HepG2 (cell line): ENCODE measurements at regions not wholly inside any gene's neighbourhood (a gene's known extent, or its start where the extent isn't known, plus 50 kb on each side); places are given as distances from the start of the nearest gene placed in this dataset.
A peak's percentile ranks its signal among the peaks of the same experiment; 100 is the strongest.

Source experiments
- ATRX ChIP-seq: sonication (generic); formaldehyde crosslinking; IDR thresholded peaks from 2 replicates; pipeline ENCODE4 v1.4.0; 2020; ENCODE audit warnings: missing genetic modification reagents, borderline replicate concordance
- CREM ChIP-seq, 2 experiments: sonication (generic) in 1 of 2; formaldehyde crosslinking in 1 of 2; IDR thresholded peaks; 2 replicates each; pipeline versions ENCODE4 v1.4.0 to v1.6.1; 2016 to 2020; ENCODE audit warnings: antibody characterized with exemption in 1 of 2, mild to moderate bottlenecking in 1 of 2, missing genetic modification reagents in 1 of 2
- HMG20B ChIP-seq: conservative IDR thresholded peaks from 2 replicates; pipeline ENCODE4 v1.6.1; 2016; ENCODE audit warnings: missing genetic modification reagents, missing compliant biosample characterization
- MED13 ChIP-seq: sonication (generic); formaldehyde crosslinking; IDR thresholded peaks from 2 replicates; pipeline ENCODE4 v1.5.0; 2020; ENCODE audit warnings: missing genetic modification reagents
- NFYB ChIP-seq: sonication (generic); formaldehyde crosslinking; IDR thresholded peaks from 2 replicates; pipeline ENCODE4 v1.4.0; 2020; ENCODE audit warnings: missing genetic modification reagents
- POLR2G ChIP-seq: fragments of 200-400 bp; formaldehyde crosslinking; IDR thresholded peaks from 2 replicates; pipeline ENCODE4 v1.6.1; 2018; ENCODE audit warnings: mild to moderate bottlenecking, low read depth, low read length, moderate library complexity
- ZNF143 ChIP-seq: sonication (generic); formaldehyde crosslinking; IDR thresholded peaks from 2 replicates; pipeline ENCODE4 v1.4.0; 2020; ENCODE audit warnings: missing genetic modification reagents
- ZNF335 ChIP-seq: sonication (generic); formaldehyde crosslinking; IDR thresholded peaks from 2 replicates; pipeline ENCODE4 v1.4.0; 2020; ENCODE audit warnings: missing genetic modification reagents
- ZNF44 ChIP-seq: sonication (generic); formaldehyde crosslinking; IDR thresholded peaks from 2 replicates; pipeline ENCODE4 v1.5.1; 2020; ENCODE audit warnings: mild to moderate bottlenecking, missing genetic modification reagents
- TF ChIP-seq, protein P1 (sequence below), 2 experiments: sonication (generic) in 1 of 2; formaldehyde crosslinking in 1 of 2; IDR thresholded peaks; 2 replicates each; pipeline versions ENCODE4 v1.6.1 to v1.9.0; 2014 to 2022; ENCODE audit warnings: antibody characterized with exemption in 1 of 2, borderline replicate concordance in 1 of 2, inconsistent platforms in 1 of 2, low read depth in 1 of 2, missing genetic modification reagents in 1 of 2
- TF ChIP-seq, protein P2 (sequence below): sonication (generic); formaldehyde crosslinking; IDR thresholded peaks from 2 replicates; pipeline ENCODE4 v1.8.0; 2022; ENCODE audit warnings: missing genetic modification reagents, mild to moderate bottlenecking, moderate library complexity, borderline replicate concordance
- TF ChIP-seq, protein P3 (sequence below): sonication (generic); formaldehyde crosslinking; IDR thresholded peaks from 2 replicates; pipeline ENCODE4 v1.4.0; 2020; ENCODE audit warnings: missing genetic modification reagents, borderline replicate concordance

DNA sequence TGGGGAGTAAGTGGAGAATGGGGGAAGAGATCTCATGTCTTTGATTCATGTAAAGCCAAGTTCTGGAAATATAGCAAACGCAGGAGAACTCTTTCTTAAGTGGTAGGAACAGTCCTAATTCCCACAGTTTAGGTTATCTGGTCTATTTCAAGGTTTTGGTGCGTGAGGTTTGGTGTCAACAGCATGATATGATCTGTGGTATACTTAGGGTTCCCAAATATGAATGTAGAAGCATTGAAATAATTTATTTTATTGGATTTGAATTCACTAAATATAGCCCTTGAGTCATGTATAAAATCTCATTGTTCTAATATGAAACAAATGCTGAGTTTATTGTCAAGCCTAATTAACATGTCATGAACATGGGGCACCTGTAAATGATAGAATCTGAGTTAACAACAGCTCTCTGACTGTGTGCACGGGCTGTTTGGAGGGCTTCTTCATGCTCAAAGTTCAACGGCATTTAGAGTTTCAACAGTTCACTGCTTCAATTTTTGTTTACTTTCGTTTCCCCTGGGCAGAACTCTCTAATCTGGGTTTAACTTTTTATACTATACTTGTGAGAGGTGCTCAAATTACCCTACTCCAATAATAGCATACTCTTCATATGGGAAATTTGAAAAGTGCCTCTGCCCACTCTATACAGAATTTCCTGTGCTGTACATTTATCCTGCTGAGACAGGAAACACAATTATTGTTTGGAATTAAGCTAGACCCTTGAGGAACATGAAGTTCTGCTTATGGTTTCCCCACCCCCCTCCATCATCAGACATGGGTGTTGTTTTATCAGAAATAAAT, 236.3 kb upstream of the ZNF217 start (continued):
- TF ChIP-seq, protein P1, sequence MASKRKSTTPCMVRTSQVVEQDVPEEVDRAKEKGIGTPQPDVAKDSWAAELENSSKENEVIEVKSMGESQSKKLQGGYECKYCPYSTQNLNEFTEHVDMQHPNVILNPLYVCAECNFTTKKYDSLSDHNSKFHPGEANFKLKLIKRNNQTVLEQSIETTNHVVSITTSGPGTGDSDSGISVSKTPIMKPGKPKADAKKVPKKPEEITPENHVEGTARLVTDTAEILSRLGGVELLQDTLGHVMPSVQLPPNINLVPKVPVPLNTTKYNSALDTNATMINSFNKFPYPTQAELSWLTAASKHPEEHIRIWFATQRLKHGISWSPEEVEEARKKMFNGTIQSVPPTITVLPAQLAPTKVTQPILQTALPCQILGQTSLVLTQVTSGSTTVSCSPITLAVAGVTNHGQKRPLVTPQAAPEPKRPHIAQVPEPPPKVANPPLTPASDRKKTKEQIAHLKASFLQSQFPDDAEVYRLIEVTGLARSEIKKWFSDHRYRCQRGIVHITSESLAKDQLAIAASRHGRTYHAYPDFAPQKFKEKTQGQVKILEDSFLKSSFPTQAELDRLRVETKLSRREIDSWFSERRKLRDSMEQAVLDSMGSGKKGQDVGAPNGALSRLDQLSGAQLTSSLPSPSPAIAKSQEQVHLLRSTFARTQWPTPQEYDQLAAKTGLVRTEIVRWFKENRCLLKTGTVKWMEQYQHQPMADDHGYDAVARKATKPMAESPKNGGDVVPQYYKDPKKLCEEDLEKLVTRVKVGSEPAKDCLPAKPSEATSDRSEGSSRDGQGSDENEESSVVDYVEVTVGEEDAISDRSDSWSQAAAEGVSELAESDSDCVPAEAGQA (IDR thresholded peaks at IDR 0.05; ENCODE audit: low read depth) = no peak
- TF ChIP-seq, protein P1 (CRISPR knock-in tag; IDR thresholded peaks at IDR 0.05; ENCODE audit: borderline replicate concordance) = no peak
- TF ChIP-seq, protein P2, sequence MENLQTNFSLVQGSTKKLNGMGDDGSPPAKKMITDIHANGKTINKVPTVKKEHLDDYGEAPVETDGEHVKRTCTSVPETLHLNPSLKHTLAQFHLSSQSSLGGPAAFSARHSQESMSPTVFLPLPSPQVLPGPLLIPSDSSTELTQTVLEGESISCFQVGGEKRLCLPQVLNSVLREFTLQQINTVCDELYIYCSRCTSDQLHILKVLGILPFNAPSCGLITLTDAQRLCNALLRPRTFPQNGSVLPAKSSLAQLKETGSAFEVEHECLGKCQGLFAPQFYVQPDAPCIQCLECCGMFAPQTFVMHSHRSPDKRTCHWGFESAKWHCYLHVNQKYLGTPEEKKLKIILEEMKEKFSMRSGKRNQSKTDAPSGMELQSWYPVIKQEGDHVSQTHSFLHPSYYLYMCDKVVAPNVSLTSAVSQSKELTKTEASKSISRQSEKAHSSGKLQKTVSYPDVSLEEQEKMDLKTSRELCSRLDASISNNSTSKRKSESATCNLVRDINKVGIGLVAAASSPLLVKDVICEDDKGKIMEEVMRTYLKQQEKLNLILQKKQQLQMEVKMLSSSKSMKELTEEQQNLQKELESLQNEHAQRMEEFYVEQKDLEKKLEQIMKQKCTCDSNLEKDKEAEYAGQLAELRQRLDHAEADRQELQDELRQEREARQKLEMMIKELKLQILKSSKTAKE (CRISPR knock-in tag) = no peak
- TF ChIP-seq ZNF143 (CRISPR knock-in tag) (no peak), HMG20B (CRISPR knock-in tag) (no peak), POLR2G (no peak), ZNF44 (0 out of 2 replicates have a peak, but pooled peaks have one; percentile 75), ZNF335 (peak; percentile 38; the same call in 1 of the 2 replicates), NFYB (CRISPR knock-in tag) (no peak), ATRX (no peak), MED13 (CRISPR knock-in tag) (no peak; the same call in 1 of the 2 replicates), CREM (IDR thresholded peaks at IDR 0.05) (peak; percentile 50), CREM (CRISPR knock-in tag; IDR thresholded peaks at IDR 0.05) (no peak)
- TF ChIP-seq, protein P3, sequence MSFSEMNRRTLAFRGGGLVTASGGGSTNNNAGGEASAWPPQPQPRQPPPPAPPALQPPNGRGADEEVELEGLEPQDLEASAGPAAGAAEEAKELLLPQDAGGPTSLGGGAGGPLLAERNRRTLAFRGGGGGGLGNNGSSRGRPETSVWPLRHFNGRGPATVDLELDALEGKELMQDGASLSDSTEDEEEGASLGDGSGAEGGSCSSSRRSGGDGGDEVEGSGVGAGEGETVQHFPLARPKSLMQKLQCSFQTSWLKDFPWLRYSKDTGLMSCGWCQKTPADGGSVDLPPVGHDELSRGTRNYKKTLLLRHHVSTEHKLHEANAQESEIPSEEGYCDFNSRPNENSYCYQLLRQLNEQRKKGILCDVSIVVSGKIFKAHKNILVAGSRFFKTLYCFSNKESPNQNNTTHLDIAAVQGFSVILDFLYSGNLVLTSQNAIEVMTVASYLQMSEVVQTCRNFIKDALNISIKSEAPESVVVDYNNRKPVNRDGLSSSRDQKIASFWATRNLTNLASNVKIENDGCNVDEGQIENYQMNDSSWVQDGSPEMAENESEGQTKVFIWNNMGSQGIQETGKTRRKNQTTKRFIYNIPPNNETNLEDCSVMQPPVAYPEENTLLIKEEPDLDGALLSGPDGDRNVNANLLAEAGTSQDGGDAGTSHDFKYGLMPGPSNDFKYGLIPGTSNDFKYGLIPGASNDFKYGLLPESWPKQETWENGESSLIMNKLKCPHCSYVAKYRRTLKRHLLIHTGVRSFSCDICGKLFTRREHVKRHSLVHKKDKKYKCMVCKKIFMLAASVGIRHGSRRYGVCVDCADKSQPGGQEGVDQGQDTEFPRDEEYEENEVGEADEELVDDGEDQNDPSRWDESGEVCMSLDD (CRISPR knock-in tag) = no peak
